ENCODE measurements at regions not wholly inside any gene's neighbourhood (a gene's known extent, or its start where the extent isn't known, plus 50 kb on each side); places are given as distances from the start of the nearest gene placed in this dataset.

DNA sequence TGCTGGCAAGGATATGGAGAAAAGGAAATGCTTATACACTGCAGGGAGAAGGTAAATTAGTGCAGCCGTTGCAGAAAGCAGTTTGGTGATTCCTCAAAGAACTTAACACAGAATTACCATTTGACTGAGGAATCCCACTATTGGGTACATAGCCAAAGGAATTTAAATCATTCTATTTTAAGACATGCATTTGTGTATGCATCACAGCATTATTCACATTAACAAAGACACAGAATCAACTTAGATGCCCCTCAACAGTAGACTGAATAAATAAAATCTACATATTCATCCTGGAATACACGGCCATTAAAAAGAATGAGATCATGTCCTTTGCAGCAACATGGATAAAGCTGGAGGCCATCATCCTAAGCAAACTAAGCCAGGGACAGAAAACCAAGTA is 510.1 kb upstream of the CDH9 start (continued):
- TF ChIP-seq, protein P1, sequence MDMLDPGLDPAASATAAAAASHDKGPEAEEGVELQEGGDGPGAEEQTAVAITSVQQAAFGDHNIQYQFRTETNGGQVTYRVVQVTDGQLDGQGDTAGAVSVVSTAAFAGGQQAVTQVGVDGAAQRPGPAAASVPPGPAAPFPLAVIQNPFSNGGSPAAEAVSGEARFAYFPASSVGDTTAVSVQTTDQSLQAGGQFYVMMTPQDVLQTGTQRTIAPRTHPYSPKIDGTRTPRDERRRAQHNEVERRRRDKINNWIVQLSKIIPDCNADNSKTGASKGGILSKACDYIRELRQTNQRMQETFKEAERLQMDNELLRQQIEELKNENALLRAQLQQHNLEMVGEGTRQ (IDR thresholded peaks at IDR 0.05; ENCODE audit: low read length), result no peak
- TF ChIP-seq, protein P2, sequence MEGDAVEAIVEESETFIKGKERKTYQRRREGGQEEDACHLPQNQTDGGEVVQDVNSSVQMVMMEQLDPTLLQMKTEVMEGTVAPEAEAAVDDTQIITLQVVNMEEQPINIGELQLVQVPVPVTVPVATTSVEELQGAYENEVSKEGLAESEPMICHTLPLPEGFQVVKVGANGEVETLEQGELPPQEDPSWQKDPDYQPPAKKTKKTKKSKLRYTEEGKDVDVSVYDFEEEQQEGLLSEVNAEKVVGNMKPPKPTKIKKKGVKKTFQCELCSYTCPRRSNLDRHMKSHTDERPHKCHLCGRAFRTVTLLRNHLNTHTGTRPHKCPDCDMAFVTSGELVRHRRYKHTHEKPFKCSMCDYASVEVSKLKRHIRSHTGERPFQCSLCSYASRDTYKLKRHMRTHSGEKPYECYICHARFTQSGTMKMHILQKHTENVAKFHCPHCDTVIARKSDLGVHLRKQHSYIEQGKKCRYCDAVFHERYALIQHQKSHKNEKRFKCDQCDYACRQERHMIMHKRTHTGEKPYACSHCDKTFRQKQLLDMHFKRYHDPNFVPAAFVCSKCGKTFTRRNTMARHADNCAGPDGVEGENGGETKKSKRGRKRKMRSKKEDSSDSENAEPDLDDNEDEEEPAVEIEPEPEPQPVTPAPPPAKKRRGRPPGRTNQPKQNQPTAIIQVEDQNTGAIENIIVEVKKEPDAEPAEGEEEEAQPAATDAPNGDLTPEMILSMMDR (IDR thresholded peaks at IDR 0.05; ENCODE audit: control extremely low read depth in 1 of 3, insufficient read depth in 1 of 3, low read depth in 1 of 3, low read length in 3 of 3), result no peak
- TF ChIP-seq ZNF274 (IDR thresholded peaks at IDR 0.05; ENCODE audit: borderline replicate concordance, extremely low read depth, low read length) (no peak), KDM5A (IDR thresholded peaks at IDR 0.05; ENCODE audit: low read length) (no peak), POLR2AphosphoS5 (IDR thresholded peaks at IDR 0.05; ENCODE audit: low read depth, low read length) (no peak)

Data from H1 (cell line).